ENCODE measurements at regions not wholly inside any gene's neighbourhood (a gene's known extent, or its start where the extent isn't known, plus 50 kb on each side); places are given as distances from the start of the nearest gene placed in this dataset.

DNA sequence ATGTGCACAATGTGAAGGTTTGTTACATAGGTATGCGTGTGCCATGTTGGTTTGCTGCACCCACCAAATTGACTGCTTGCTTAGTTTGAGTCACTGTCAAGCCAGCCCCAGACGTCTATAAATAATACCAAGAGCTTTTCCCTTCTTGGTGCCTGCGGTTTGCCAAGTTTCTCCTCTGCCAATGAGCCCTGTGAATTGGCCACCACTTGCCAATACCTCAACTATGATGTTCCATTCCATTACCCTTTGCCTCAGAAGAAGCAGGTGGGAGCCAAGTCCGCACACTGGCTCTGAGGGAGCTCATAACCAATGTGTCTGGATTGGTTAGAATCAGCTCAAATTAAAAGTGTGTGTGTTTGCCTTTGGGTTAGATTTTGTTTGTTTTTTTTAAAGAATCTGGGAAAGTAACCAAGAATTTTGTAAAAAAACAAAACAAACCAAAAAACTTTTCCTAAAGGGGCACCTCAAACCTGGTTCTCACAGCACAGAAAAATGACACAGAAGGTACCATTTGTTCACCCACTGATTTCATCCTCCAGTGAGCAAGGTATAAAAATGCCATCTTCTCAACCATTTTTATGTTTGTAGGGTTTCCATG lies 209.3 kb upstream of the PRNP start:
- peaks cover 3% of the 10 kb centered on the region for H3K27me3 ChIP-seq (ENCODE audit: insufficient read depth, low read depth, low read length)
- H3K9me3 ChIP-seq (ENCODE audit: low read length) = no peaks in the 10 kb centered on the region
- H3K4me3 ChIP-seq (ENCODE audit: low read length) = no peak overlapping the region
- no peaks in the 10 kb centered on the region for H3K36me3 ChIP-seq (ENCODE audit: insufficient read depth, low read length)
- no peaks in the 10 kb centered on the region for H3F3A ChIP-seq (ENCODE audit: insufficient read depth, low read length, poor library complexity, severe bottlenecking)
- H3K27ac ChIP-seq (ENCODE audit: low read length) = no peak overlapping the region
- H2AFZ ChIP-seq (ENCODE audit: low read depth, low read length) = no peak overlapping the region
- H3K9me2 ChIP-seq (ENCODE audit: insufficient read depth, low read length) = no peaks in the 10 kb centered on the region
- no peak overlapping the region for H3K9ac ChIP-seq (ENCODE audit: low read length)
- no peak overlapping the region for H3K4me2 ChIP-seq (ENCODE audit: low read length)
- no peaks in the 10 kb centered on the region for H4K20me1 ChIP-seq (ENCODE audit: insufficient read depth)
- TF ChIP-seq MXI1 (conservative IDR thresholded peaks at IDR 0.05; ENCODE audit: poor library complexity, severe bottlenecking) (no peak), POLR2AphosphoS5 (IDR thresholded peaks at IDR 0.05) (no peak), SMC3 (conservative IDR thresholded peaks at IDR 0.05; ENCODE audit: poor library complexity) (no peak), EZH2 (IDR thresholded peaks at IDR 0.05; ENCODE audit: borderline replicate concordance, insufficient read depth, low read length, poor library complexity, severe bottlenecking) (no peak), RAD21 (conservative IDR thresholded peaks at IDR 0.05) (no peak), TAF1 (IDR thresholded peaks at IDR 0.05; ENCODE audit: low read depth) (no peak), EP300 (conservative IDR thresholded peaks at IDR 0.05; ENCODE audit: poor library complexity, severe bottlenecking) (no peak)
- TF ChIP-seq, protein P1, sequence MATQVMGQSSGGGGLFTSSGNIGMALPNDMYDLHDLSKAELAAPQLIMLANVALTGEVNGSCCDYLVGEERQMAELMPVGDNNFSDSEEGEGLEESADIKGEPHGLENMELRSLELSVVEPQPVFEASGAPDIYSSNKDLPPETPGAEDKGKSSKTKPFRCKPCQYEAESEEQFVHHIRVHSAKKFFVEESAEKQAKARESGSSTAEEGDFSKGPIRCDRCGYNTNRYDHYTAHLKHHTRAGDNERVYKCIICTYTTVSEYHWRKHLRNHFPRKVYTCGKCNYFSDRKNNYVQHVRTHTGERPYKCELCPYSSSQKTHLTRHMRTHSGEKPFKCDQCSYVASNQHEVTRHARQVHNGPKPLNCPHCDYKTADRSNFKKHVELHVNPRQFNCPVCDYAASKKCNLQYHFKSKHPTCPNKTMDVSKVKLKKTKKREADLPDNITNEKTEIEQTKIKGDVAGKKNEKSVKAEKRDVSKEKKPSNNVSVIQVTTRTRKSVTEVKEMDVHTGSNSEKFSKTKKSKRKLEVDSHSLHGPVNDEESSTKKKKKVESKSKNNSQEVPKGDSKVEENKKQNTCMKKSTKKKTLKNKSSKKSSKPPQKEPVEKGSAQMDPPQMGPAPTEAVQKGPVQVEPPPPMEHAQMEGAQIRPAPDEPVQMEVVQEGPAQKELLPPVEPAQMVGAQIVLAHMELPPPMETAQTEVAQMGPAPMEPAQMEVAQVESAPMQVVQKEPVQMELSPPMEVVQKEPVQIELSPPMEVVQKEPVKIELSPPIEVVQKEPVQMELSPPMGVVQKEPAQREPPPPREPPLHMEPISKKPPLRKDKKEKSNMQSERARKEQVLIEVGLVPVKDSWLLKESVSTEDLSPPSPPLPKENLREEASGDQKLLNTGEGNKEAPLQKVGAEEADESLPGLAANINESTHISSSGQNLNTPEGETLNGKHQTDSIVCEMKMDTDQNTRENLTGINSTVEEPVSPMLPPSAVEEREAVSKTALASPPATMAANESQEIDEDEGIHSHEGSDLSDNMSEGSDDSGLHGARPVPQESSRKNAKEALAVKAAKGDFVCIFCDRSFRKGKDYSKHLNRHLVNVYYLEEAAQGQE (IDR thresholded peaks at IDR 0.05; ENCODE audit: borderline replicate concordance) = no peak
- TF ChIP-seq, protein P2, sequence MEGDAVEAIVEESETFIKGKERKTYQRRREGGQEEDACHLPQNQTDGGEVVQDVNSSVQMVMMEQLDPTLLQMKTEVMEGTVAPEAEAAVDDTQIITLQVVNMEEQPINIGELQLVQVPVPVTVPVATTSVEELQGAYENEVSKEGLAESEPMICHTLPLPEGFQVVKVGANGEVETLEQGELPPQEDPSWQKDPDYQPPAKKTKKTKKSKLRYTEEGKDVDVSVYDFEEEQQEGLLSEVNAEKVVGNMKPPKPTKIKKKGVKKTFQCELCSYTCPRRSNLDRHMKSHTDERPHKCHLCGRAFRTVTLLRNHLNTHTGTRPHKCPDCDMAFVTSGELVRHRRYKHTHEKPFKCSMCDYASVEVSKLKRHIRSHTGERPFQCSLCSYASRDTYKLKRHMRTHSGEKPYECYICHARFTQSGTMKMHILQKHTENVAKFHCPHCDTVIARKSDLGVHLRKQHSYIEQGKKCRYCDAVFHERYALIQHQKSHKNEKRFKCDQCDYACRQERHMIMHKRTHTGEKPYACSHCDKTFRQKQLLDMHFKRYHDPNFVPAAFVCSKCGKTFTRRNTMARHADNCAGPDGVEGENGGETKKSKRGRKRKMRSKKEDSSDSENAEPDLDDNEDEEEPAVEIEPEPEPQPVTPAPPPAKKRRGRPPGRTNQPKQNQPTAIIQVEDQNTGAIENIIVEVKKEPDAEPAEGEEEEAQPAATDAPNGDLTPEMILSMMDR (IDR thresholded peaks at IDR 0.05; ENCODE audit: poor library complexity, severe bottlenecking) = no peak
- no peaks in the 10 kb centered on the region for H3K79me2 ChIP-seq (replicated peaks; ENCODE audit: insufficient read depth, low read length)

DNA sequence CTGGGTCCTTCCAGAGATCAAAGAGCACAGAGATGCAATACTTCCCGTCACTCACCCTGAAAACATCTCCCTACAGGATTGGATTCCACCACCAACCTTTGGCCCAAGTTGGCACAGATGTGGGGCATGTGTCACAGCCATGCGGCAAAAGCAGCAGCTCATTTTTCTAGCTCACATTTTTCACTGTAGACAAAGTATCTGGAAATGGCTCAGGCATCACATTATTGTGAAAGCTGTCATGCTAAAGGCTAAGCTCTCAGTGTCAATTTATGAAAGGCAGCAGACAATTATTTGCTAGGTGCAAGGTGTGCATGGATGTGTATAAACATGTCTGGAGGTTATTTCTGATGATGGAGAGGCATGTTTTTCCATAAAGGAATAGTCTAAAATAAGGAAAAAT lies 213.3 kb upstream of the PRNP start:
- H3K9ac ChIP-seq (ENCODE audit: low read length) = no peak overlapping the region
- no peaks in the 10 kb centered on the region for H3F3A ChIP-seq (ENCODE audit: insufficient read depth, low read length, poor library complexity, severe bottlenecking)
- no peaks in the 10 kb centered on the region for H3K9me3 ChIP-seq (ENCODE audit: low read length)
- no peaks in the 10 kb centered on the region for H4K20me1 ChIP-seq (ENCODE audit: insufficient read depth)
- no peak overlapping the region for H3K4me2 ChIP-seq (ENCODE audit: low read length)
- no peaks in the 10 kb centered on the region for H3K79me2 ChIP-seq (replicated peaks; ENCODE audit: insufficient read depth, low read length)
- no peak overlapping the region for H3K27ac ChIP-seq (ENCODE audit: low read length)
- no peak overlapping the region for H2AFZ ChIP-seq (ENCODE audit: low read depth, low read length)
- H3K27me3 ChIP-seq (ENCODE audit: insufficient read depth, low read depth, low read length) = no peaks in the 10 kb centered on the region
- no peaks in the 10 kb centered on the region for H3K36me3 ChIP-seq (ENCODE audit: insufficient read depth, low read length)
- no peak overlapping the region for H3K4me3 ChIP-seq (ENCODE audit: low read length)
- no peaks in the 10 kb centered on the region for H3K9me2 ChIP-seq (ENCODE audit: insufficient read depth, low read length)
- peak; percentile 82 for TF ChIP-seq EP300 (conservative IDR thresholded peaks at IDR 0.05; ENCODE audit: poor library complexity, severe bottlenecking)
- TF ChIP-seq MXI1 (conservative IDR thresholded peaks at IDR 0.05; ENCODE audit: poor library complexity, severe bottlenecking) = no peak
- TF ChIP-seq POLR2AphosphoS5 (IDR thresholded peaks at IDR 0.05) = peak; percentile 74
